ENCODE measurements at regions not wholly inside any gene's neighbourhood (a gene's known extent, or its start where the extent isn't known, plus 50 kb on each side); places are given as distances from the start of the nearest gene placed in this dataset.
"Not testable (repeated sequence)": the region's sequence is repeated elsewhere in the genome, so short reads cannot be mapped to it uniquely, and the experiment has no call there.

DNA sequence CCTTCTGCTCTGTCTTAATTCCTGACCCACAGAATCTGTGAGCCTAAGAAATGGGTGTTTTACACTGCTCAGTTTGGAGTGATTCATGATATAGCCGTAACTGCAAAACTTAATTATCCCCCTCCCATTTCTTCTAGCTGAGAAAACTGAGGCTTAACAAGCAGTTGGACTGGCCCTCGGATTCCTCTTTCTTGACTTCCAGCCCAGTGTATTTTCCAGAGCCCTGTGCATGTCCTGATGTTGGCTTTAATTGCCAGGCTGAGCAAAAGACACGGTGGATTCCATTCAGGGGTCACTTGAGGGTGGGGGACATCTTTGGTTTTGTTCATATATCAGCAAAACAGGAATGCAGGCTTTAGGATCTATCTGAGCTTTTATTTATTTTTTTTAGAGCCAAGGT lies 489.8 kb downstream of the TYW1 start:
- no peak for TF ChIP-seq CTCF (IDR thresholded peaks at IDR 0.05; ENCODE audit: low read depth, low read length)
- Histone ChIP-seq H3K9me3 (no peaks in the 10 kb centered on the region), H3K4me1 (peaks cover 11% of the 10 kb centered on the region), H3K4me3 (ENCODE audit: low read depth, low read length) (no peak overlapping the region), H3K27me3 (no peaks in the 10 kb centered on the region), H3K36me3 (no peaks in the 10 kb centered on the region)
- no peak for DNase-seq

- no peaks in the 10 kb centered on the region for H3K9me3 ChIP-seq
- no peak overlapping the region for H3K4me3 ChIP-seq (ENCODE audit: low read depth, low read length)
- TF ChIP-seq CTCF (IDR thresholded peaks at IDR 0.05; ENCODE audit: low read depth, low read length), result no peak
- DNase-seq, result no peak
- H3K27me3 ChIP-seq, result no peaks in the 10 kb centered on the region
- H3K4me1 ChIP-seq, result peaks cover 11% of the 10 kb centered on the region
- no peaks in the 10 kb centered on the region for H3K36me3 ChIP-seq
These were observed 490.7 kb downstream of the TYW1 start for GRCh38 chr7:67487316-67487715.

DNA sequence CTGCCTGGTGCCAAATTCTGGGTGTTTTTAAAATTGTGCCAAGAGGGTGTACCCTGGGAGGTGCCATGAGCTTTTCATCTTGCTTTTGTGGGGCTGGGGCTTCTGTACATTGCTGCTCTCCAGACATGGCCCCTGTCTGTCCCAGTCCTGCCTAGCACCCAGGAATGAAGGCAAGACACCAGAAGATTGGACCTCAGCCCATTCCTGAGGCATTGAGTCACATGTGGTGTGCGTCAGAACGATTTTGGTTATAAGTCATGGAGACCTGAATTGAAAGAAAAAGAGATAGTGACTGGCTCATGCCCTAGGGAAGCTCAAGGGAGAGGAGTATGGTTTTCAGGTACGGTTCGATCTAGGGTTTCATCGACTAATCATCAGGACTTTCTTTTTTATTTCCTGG lies 493.2 kb downstream of the TYW1 start:
- DNase-seq, result no peak
- Histone ChIP-seq H3K4me1 (peaks cover 3% of the 10 kb centered on the region), H3K36me3 (no peaks in the 10 kb centered on the region), H3K9me3 (no peaks in the 10 kb centered on the region), H3K27me3 (no peaks in the 10 kb centered on the region), H3K4me3 (ENCODE audit: low read depth, low read length) (no peak overlapping the region)
- no peak for TF ChIP-seq CTCF (IDR thresholded peaks at IDR 0.05; ENCODE audit: low read depth, low read length)

DNA sequence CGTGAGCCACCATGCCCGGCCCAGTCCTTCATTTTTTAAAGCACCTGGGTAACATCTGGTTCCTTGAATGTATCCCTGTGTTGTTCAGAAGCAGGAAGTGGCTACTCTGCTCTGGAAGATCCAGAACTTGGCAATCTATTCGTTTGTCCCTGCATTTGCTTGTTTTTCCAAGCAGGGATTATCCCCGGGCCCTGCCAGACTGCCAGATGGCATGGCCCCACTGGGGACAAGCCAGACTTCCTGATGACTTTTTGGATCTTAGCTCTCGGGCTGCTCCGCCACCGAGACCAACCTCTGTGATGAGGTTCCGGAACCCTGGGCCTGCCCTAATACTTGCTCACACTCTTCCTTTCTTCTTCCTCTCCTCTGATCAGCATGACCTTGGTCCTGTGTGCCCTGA lies 496.7 kb downstream of the TYW1 start:
- DNase-seq, result no peak

DNA sequence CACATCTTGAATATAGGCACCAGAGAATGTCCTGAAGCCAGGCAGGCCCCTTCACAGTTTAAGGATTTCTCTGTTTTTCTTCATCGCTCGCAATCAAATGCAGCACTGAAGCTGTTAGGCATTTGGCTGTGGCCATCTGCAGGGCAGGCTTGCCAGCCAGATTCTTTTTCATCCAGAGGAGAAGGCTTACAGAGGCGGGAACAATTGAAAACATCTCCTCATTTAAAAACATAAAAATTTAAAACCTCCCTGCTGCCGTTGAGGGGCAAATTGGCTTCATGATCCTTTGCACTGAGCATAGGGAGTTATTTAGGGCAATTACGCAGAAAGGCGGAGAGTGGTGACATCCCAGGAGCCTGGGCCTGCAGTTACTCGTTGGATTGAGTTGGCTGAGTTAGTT lies 500.0 kb downstream of the TYW1 start:
- DNase-seq, result no peak
- Histone ChIP-seq H3K36me3 (no peaks in the 10 kb centered on the region), H3K9me3 (no peaks in the 10 kb centered on the region), H3K4me1 (no peaks in the 10 kb centered on the region), H3K4me3 (ENCODE audit: low read depth, low read length) (no peak overlapping the region), H3K27me3 (no peaks in the 10 kb centered on the region)
- no peak for TF ChIP-seq CTCF (IDR thresholded peaks at IDR 0.05; ENCODE audit: low read depth, low read length)

More for the DNA sequence above, 496.7 kb downstream of the TYW1 start:
- no peak overlapping the region for H3K4me3 ChIP-seq (ENCODE audit: low read depth, low read length)
- no peaks in the 10 kb centered on the region for H3K9me3 ChIP-seq
- no peaks in the 10 kb centered on the region for H3K27me3 ChIP-seq
- H3K36me3 ChIP-seq, result no peaks in the 10 kb centered on the region
- TF ChIP-seq CTCF (IDR thresholded peaks at IDR 0.05; ENCODE audit: low read depth, low read length), result no peak
- no peaks in the 10 kb centered on the region for H3K4me1 ChIP-seq

GRCh38 chr7:67497914-67498313 lies 501.3 kb downstream of the TYW1 start:
- not testable (repeated sequence) for DNase-seq; H3K4me1 ChIP-seq; H3K4me3 ChIP-seq (ENCODE audit: low read depth, low read length); H3K9me3 ChIP-seq; H3K36me3 ChIP-seq; H3K27me3 ChIP-seq

DNA sequence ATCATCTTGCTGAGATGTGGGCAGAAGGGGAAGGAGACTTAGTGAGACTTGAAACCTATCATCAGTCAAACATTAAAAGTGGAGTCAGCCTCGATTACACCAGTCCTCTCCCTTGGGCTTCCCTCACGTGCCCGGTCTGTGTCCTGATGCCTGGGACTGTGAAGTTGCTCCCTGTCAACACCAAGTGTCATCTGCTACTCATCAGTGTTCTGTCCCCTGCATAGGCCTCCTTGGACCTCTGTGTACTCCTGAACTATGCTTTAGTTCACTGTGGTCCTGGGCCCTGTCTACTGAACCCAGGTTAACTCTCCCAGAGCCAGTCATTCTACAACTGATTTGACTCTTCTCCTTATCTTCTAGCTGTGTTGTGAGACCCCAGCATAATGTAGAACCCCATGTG lies 506.3 kb downstream of the TYW1 start:
- Histone ChIP-seq H3K36me3 (no peaks in the 10 kb centered on the region), H3K27me3 (no peaks in the 10 kb centered on the region), H3K4me1 (no peaks in the 10 kb centered on the region), H3K4me3 (ENCODE audit: low read depth, low read length) (no peak overlapping the region), H3K9me3 (no peaks in the 10 kb centered on the region)
- TF ChIP-seq CTCF (IDR thresholded peaks at IDR 0.05; ENCODE audit: low read depth, low read length), result no peak
- DNase-seq, result no peak
